OCI-LY3 (cell line): ENCODE measurements at regions not wholly inside any gene's neighbourhood (a gene's known extent, or its start where the extent isn't known, plus 50 kb on each side); places are given as distances from the start of the nearest gene placed in this dataset.

Source experiments
- EZH2phosphoT487 ChIP-seq: fragments of 200-600 bp; shearing (Covaris generic); IDR thresholded peaks from 2 replicates; pipeline ENCODE4 v1.6.1; 2018; ENCODE audit warnings: antibody characterized with exemption, mixed run types, low read depth
- TF ChIP-seq, protein P1 (sequence below): fragments of 200-600, 300-600 bp; sonication (generic); IDR thresholded peaks from 2 replicates; pipeline ENCODE4 v1.5.1; 2014; ENCODE audit warnings: antibody characterized with exemption, low read length, low read depth

DNA sequence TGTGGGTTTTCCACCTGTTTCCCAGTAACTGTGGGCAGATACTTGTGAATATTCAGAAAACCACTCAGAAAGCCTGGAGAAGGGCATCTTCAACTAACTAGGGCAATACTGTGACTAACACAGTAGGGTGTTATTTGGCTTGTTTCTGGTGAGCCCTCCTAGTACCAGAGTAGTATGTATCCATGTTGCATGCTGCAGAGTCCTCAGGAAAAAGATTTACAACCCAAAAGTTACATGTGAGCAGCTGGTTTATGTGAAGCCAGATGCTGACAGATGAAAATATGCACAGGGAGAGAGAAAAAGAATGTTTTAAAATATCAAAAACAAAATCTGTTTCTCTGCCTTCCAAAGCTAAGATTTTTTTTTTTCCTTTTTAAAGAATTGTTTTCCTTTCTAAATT is 333.2 kb upstream of the UBE2E3 start:
- TF ChIP-seq, protein P1, sequence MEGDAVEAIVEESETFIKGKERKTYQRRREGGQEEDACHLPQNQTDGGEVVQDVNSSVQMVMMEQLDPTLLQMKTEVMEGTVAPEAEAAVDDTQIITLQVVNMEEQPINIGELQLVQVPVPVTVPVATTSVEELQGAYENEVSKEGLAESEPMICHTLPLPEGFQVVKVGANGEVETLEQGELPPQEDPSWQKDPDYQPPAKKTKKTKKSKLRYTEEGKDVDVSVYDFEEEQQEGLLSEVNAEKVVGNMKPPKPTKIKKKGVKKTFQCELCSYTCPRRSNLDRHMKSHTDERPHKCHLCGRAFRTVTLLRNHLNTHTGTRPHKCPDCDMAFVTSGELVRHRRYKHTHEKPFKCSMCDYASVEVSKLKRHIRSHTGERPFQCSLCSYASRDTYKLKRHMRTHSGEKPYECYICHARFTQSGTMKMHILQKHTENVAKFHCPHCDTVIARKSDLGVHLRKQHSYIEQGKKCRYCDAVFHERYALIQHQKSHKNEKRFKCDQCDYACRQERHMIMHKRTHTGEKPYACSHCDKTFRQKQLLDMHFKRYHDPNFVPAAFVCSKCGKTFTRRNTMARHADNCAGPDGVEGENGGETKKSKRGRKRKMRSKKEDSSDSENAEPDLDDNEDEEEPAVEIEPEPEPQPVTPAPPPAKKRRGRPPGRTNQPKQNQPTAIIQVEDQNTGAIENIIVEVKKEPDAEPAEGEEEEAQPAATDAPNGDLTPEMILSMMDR, result no peak
- TF ChIP-seq EZH2phosphoT487, result no peak
